ENCODE measurements at regions not wholly inside any gene's neighbourhood (a gene's known extent, or its start where the extent isn't known, plus 50 kb on each side); places are given as distances from the start of the nearest gene placed in this dataset.

GRCh38 chr4:180596888-180597483 lies 1646.2 kb upstream of the TENM3 start:
- no peak for DNase-seq (ENCODE audit: low read depth)
- no peak for TF ChIP-seq CTCF (IDR thresholded peaks at IDR 0.05; ENCODE audit: insufficient read depth, low read depth, low read length)

GRCh38 chr4:180598281-180598680 lies 1644.9 kb upstream of the TENM3 start:
- TF ChIP-seq CTCF (IDR thresholded peaks at IDR 0.05; ENCODE audit: insufficient read depth, low read depth, low read length), result no peak
- H3K4me3 ChIP-seq (ENCODE audit: low read depth, low read length), result no peak overlapping the region
- no peak for DNase-seq (ENCODE audit: low read depth)

More at GRCh38 chr4:180596888-180597483, 1646.2 kb upstream of the TENM3 start:
- H3K4me3 ChIP-seq (ENCODE audit: low read depth, low read length), result no peak overlapping the region

GRCh38 chr4:180603791-180604190 lies 1639.4 kb upstream of the TENM3 start:
- TF ChIP-seq CTCF (IDR thresholded peaks at IDR 0.05; ENCODE audit: insufficient read depth, low read depth, low read length), result no peak
- no peak for DNase-seq (ENCODE audit: low read depth)
- H3K4me3 ChIP-seq (ENCODE audit: low read depth, low read length), result no peak overlapping the region

- TF ChIP-seq CTCF (IDR thresholded peaks at IDR 0.05; ENCODE audit: insufficient read depth, low read depth, low read length), result no peak
- no peak overlapping the region for H3K4me3 ChIP-seq (ENCODE audit: low read depth, low read length)
- no peak for DNase-seq (ENCODE audit: low read depth)
Measured at GRCh38 chr4:180610324-180610723, 1632.9 kb upstream of the TENM3 start.

GRCh38 chr4:180615746-180616145 lies 1627.5 kb upstream of the TENM3 start:
- H3K4me3 ChIP-seq (ENCODE audit: low read depth, low read length), result no peak overlapping the region
- DNase-seq (ENCODE audit: low read depth), result no peak
- TF ChIP-seq CTCF (IDR thresholded peaks at IDR 0.05; ENCODE audit: insufficient read depth, low read depth, low read length), result no peak

GRCh38 chr4:180617196-180617595 lies 1626.0 kb upstream of the TENM3 start:
- no peak for DNase-seq (ENCODE audit: low read depth)
- TF ChIP-seq CTCF (IDR thresholded peaks at IDR 0.05; ENCODE audit: insufficient read depth, low read depth, low read length), result no peak
- H3K4me3 ChIP-seq (ENCODE audit: low read depth, low read length), result no peak overlapping the region

GRCh38 chr4:180618396-180618795 lies 1624.8 kb upstream of the TENM3 start:
- DNase-seq (ENCODE audit: low read depth), result no peak
- no peak for TF ChIP-seq CTCF (IDR thresholded peaks at IDR 0.05; ENCODE audit: insufficient read depth, low read depth, low read length)
- H3K4me3 ChIP-seq (ENCODE audit: low read depth, low read length), result no peak overlapping the region
